Sigmoid colon (tissue), 6 donors: ENCODE measurements at regions not wholly inside any gene's neighbourhood (a gene's known extent, or its start where the extent isn't known, plus 50 kb on each side); places are given as distances from the start of the nearest gene placed in this dataset.
A peak's percentile ranks its signal among the peaks of the same experiment; 100 is the strongest.

Experiments
- DNase-seq: peaks from one replicate; pipeline ENCODE4 v3.0.0-alpha.2; 2019
- H3K27ac ChIP-seq, 4 donors: fragments of 200-600 bp; sonication (generic); one replicate each; pipeline ENCODE4 v1.5.1; 2016 to 2019; ENCODE audit warnings: mild to moderate bottlenecking in 1 of 4
- H3K27me3 ChIP-seq, 3 donors: fragments of 200-600 bp; sonication (generic); one replicate each; pipeline ENCODE4 v1.5.1; 2019; ENCODE audit warnings: mild to moderate bottlenecking in 1 of 3
- H3K36me3 ChIP-seq, 4 donors: fragments of 200-600 bp; sonication (generic); one replicate each; pipeline ENCODE4 v1.5.1; 2016 to 2019
- H3K4me1 ChIP-seq, 4 donors: fragments of 200-600 bp; sonication (generic); one replicate each; pipeline ENCODE4 v1.5.1; 2017 to 2019
- H3K4me3 ChIP-seq, 4 donors: fragments of 200-600 bp; sonication (generic); one replicate each; pipeline ENCODE4 v1.5.1; 2017 to 2019; ENCODE audit warnings: mild to moderate bottlenecking in 2 of 4, moderate library complexity in 1 of 4
- H3K9me3 ChIP-seq, 4 donors: fragments of 200-600 bp in 3 of 4; sonication (generic) in 3 of 4; one replicate each; pipeline versions ENCODE4 v1.5.1 to v1.6.1; 2013 to 2019
- CTCF ChIP-seq, 4 experiments: fragments of 450-650 bp in 3 of 4; fragments of 200-600 bp in 1 of 4; IDR thresholded peaks; one replicate each; pipeline ENCODE4 v1.5.1; 2016 to 2019; ENCODE audit warnings: antibody characterized with exemption in 4 of 4, mild to moderate bottlenecking in 3 of 4, moderate library complexity in 2 of 4
- EP300 ChIP-seq, 4 donors: sonication (generic); formaldehyde crosslinking; IDR thresholded peaks; one replicate each; pipeline ENCODE4 v1.6.1; 2017; ENCODE audit warnings: antibody characterized with exemption in 4 of 4
- POLR2A ChIP-seq, 2 donors: fragments of 450-650 bp; IDR thresholded peaks; one replicate each; pipeline ENCODE4 v1.6.1; 2016; ENCODE audit warnings: antibody characterized with exemption in 2 of 2, mild to moderate bottlenecking in 2 of 2, moderate library complexity in 2 of 2
- POLR2AphosphoS5 ChIP-seq, 4 donors: sonication (generic); formaldehyde crosslinking; IDR thresholded peaks; one replicate each; pipeline ENCODE4 v1.6.1; 2017; ENCODE audit warnings: antibody characterized with exemption in 4 of 4
- WGBS, 2 donors: extraction: QIAGEN DNeasy Blood & Tissue Kit; methylation state at CpG; one replicate each; pipeline ENCODE4 v1.1.7; 2013; 5-methylcytosine and 5-hydroxymethylcytosine counted together
- intact Hi-C: fragments of 100-400 bp; cut with DNase I; formaldehyde crosslinking; loops from one replicate; pipeline ENCODE4 v1.15.1; 2023
- donor health status: healthy with polysubstance abuse.
- donor health status: healthy.

- H3K4me3 ChIP-seq = no peak overlapping the region
- WGBS, 2 donors = 81 to 82% methylated on average over 8 of the region's 8 CpGs
- DNase-seq = peak; percentile 38
- peaks cover 0 to 3% (median 0%) of the 10 kb centered on the region in 4 donors for H3K9me3 ChIP-seq
- peaks cover 0 to 6% (median 3%) of the 10 kb centered on the region in 4 donors for H3K4me1 ChIP-seq
- H3K36me3 ChIP-seq = no peaks in the 10 kb centered on the region
- no peak for TF ChIP-seq POLR2AphosphoS5 (IDR thresholded peaks at IDR 0.05)
- no peak for TF ChIP-seq POLR2A (IDR thresholded peaks at IDR 0.05)
- no peak for TF ChIP-seq EP300 (IDR thresholded peaks at IDR 0.05)
- TF ChIP-seq CTCF (IDR thresholded peaks at IDR 0.05) = no peak
- no peaks in the 10 kb centered on the region for H3K27me3 ChIP-seq
- H3K27ac ChIP-seq = no peak overlapping the region
- intact Hi-C loops = no loop called here
Observed at GRCh38 chr2:239535413-239536144, 134.8 kb upstream of the HDAC4 start.

- DNase-seq = peak; percentile 39
- H3K36me3 ChIP-seq = no peaks in the 10 kb centered on the region
- H3K27me3 ChIP-seq = no peaks in the 10 kb centered on the region
- intact Hi-C loops = no loop called here
- no peak overlapping the region for H3K4me3 ChIP-seq
- 86 to 88% methylated on average over 14 of the region's 14 CpGs for WGBS, 2 donors
- H3K4me1 ChIP-seq = peaks cover 0 to 6% (median 3%) of the 10 kb centered on the region in 4 donors
- H3K9me3 ChIP-seq = peaks cover 0 to 3% (median 0%) of the 10 kb centered on the region in 4 donors
- H3K27ac ChIP-seq = no peak overlapping the region
- TF ChIP-seq CTCF (IDR thresholded peaks at IDR 0.05) = no peak
- no peak for TF ChIP-seq POLR2AphosphoS5 (IDR thresholded peaks at IDR 0.05)
- TF ChIP-seq POLR2A (IDR thresholded peaks at IDR 0.05) = no peak
- no peak for TF ChIP-seq EP300 (IDR thresholded peaks at IDR 0.05)
Observed at GRCh38 chr2:239534581-239535412, 134.0 kb upstream of the HDAC4 start.

GRCh38 chr2:239533569-239534316, 132.9 kb upstream of the HDAC4 start:
- Histone ChIP-seq H3K27me3 (no peaks in the 10 kb centered on the region), H3K27ac (no peak overlapping the region), H3K4me3 (no peak overlapping the region), H3K36me3 (no peaks in the 10 kb centered on the region), H3K4me1 (peaks cover 0 to 6% (median 3%) of the 10 kb centered on the region in 4 donors), H3K9me3 (peaks cover 0 to 3% (median 0%) of the 10 kb centered on the region in 4 donors)
- no peak for TF ChIP-seq EP300 (IDR thresholded peaks at IDR 0.05)
- TF ChIP-seq CTCF (IDR thresholded peaks at IDR 0.05) = no peak
- no peak for TF ChIP-seq POLR2AphosphoS5 (IDR thresholded peaks at IDR 0.05)
- no peak for TF ChIP-seq POLR2A (IDR thresholded peaks at IDR 0.05)
- 69 to 72% methylated on average over 10 of the region's 10 CpGs for WGBS, 2 donors
- no peak for DNase-seq
- intact Hi-C loops = no loop called here

- peaks cover 0 to 3% (median 0%) of the 10 kb centered on the region in 4 donors for H3K9me3 ChIP-seq
- H3K4me1 ChIP-seq = peaks cover 0 to 6% (median 3%) of the 10 kb centered on the region in 4 donors
- intact Hi-C loops = no loop called here
- peak; percentile 62 for DNase-seq
- no peaks in the 10 kb centered on the region for H3K27me3 ChIP-seq
- 41% methylated on average over 10 of the region's 10 CpGs for WGBS, 2 donors
- no peak overlapping the region for H3K4me3 ChIP-seq
- TF ChIP-seq POLR2AphosphoS5 (IDR thresholded peaks at IDR 0.05) = no peak
- no peak for TF ChIP-seq POLR2A (IDR thresholded peaks at IDR 0.05)
- no peak for TF ChIP-seq CTCF (IDR thresholded peaks at IDR 0.05)
- TF ChIP-seq EP300 (IDR thresholded peaks at IDR 0.05) = no peak
- H3K27ac ChIP-seq = no peak overlapping the region
- no peaks in the 10 kb centered on the region for H3K36me3 ChIP-seq
Observed at GRCh38 chr2:239532859-239533258, 132.0 kb upstream of the HDAC4 start.
